ENCODE measurements at regions not wholly inside any gene's neighbourhood (a gene's known extent, or its start where the extent isn't known, plus 50 kb on each side); places are given as distances from the start of the nearest gene placed in this dataset.

DNA sequence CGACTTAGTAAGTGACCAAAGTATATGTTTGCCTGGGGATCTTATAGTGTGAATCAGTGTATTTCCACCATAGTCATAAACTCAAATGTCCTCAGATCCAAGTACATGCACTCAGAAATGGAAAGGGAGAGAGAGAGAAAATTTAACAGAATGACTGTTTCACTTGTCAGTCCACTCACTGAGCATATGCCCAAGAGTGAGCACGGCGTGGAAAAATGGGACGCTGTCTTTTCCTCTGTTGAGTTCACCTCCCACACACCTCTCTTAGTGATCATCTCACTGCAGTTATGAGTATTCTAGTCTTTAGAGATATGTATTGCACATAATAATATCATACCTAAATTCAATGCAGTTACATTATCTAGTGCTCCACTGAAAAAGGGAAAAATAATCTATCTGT is 156.8 kb upstream of the PRMT6 start:
- TF ChIP-seq, protein P1, sequence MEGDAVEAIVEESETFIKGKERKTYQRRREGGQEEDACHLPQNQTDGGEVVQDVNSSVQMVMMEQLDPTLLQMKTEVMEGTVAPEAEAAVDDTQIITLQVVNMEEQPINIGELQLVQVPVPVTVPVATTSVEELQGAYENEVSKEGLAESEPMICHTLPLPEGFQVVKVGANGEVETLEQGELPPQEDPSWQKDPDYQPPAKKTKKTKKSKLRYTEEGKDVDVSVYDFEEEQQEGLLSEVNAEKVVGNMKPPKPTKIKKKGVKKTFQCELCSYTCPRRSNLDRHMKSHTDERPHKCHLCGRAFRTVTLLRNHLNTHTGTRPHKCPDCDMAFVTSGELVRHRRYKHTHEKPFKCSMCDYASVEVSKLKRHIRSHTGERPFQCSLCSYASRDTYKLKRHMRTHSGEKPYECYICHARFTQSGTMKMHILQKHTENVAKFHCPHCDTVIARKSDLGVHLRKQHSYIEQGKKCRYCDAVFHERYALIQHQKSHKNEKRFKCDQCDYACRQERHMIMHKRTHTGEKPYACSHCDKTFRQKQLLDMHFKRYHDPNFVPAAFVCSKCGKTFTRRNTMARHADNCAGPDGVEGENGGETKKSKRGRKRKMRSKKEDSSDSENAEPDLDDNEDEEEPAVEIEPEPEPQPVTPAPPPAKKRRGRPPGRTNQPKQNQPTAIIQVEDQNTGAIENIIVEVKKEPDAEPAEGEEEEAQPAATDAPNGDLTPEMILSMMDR (IDR thresholded peaks at IDR 0.05; ENCODE audit: unreplicated experiment): no peak
- H3K27ac Mint-ChIP-seq: no peak overlapping the region
- no peaks in the 10 kb centered on the region for H3K9me3 Mint-ChIP-seq (ENCODE audit: low read depth)
- H3K27me3 Mint-ChIP-seq: no peaks in the 10 kb centered on the region
- no peaks in the 10 kb centered on the region for H3K36me3 Mint-ChIP-seq (ENCODE audit: insufficient read depth)
- H3K4me3 Mint-ChIP-seq (ENCODE audit: low read depth): no peak overlapping the region
- no peaks in the 10 kb centered on the region for H3K4me1 Mint-ChIP-seq (ENCODE audit: low read depth)
- DNase-seq (ENCODE audit: low spot score, unreplicated experiment): no peak

DNA sequence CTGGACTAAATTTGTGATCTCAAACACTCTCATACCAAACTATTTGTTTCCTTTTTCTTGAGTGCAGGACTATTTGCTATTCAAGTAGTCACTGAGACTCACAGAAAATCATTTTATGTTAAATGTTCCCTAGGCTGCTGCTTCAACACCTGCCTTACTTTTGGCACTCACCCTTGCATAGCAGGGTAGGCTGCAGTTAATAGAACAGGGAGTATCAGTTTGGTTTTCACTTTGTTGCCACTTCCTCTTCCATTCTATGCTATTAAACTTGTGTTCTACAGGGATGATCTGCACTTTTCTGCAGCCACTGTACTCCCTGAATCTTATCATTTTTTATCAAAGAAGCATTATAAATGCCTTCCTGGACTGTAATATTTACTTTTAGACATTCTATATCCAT is 148.7 kb upstream of the PRMT6 start:
- no peak overlapping the region for H3K4me3 Mint-ChIP-seq (ENCODE audit: low read depth)
- DNase-seq (ENCODE audit: low spot score, unreplicated experiment): no peak
- no peaks in the 10 kb centered on the region for H3K36me3 Mint-ChIP-seq (ENCODE audit: insufficient read depth)
- H3K27me3 Mint-ChIP-seq: no peaks in the 10 kb centered on the region
- no peak overlapping the region for H3K27ac Mint-ChIP-seq
- H3K9me3 Mint-ChIP-seq (ENCODE audit: low read depth): no peaks in the 10 kb centered on the region
- no peaks in the 10 kb centered on the region for H3K4me1 Mint-ChIP-seq (ENCODE audit: low read depth)
- TF ChIP-seq, protein P1 (IDR thresholded peaks at IDR 0.05; ENCODE audit: unreplicated experiment): no peak

DNA sequence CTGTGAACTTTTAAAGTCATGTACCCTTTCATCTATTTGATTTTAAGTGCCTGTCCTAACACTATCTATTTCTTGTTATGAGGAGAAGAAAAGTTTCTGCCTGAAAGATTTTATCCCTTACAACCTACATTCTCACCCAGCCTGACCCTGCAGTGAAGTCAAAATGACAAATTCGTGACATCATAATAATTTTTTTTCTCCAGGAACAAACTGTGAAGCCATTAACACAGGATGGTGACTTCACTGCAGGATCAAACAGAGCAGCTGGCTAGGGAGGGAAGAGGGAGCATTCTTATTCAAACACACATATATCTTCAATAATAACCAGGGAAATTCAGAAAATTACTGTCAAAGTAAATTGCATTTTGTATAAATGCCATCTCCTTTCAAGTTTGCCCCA is 147.8 kb upstream of the PRMT6 start:
- Mint-ChIP-seq H3K27me3 (no peaks in the 10 kb centered on the region), H3K4me3 (ENCODE audit: low read depth) (no peak overlapping the region), H3K9me3 (ENCODE audit: low read depth) (no peaks in the 10 kb centered on the region), H3K4me1 (ENCODE audit: low read depth) (no peaks in the 10 kb centered on the region), H3K27ac (no peak overlapping the region), H3K36me3 (ENCODE audit: insufficient read depth) (no peaks in the 10 kb centered on the region)
- no peak for DNase-seq (ENCODE audit: low spot score, unreplicated experiment)
- TF ChIP-seq, protein P1 (IDR thresholded peaks at IDR 0.05; ENCODE audit: unreplicated experiment): no peak

DNA sequence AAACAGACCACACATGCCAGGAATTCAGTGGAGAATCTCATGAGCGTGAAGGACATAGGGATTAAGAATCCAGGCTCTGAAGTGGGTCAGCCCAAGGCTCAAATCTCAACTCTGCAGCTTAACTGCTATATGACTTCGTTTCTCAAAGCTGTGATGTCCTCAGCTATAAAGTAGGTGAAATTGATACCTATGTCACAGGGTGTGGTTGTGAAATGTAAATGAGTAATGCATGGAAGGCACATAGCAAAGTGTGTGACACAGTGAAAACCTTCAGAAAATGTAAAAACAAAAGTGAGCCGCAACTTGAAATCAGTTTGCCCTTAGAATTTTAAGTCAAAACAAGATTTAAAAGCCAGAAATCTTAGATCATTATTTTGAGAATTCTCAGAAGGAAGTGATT is 145.7 kb upstream of the PRMT6 start:
- Mint-ChIP-seq H3K36me3 (ENCODE audit: insufficient read depth) (no peaks in the 10 kb centered on the region), H3K4me1 (ENCODE audit: low read depth) (no peaks in the 10 kb centered on the region), H3K27ac (no peak overlapping the region), H3K9me3 (ENCODE audit: low read depth) (no peaks in the 10 kb centered on the region), H3K27me3 (no peaks in the 10 kb centered on the region), H3K4me3 (ENCODE audit: low read depth) (no peak overlapping the region)
- DNase-seq (ENCODE audit: low spot score, unreplicated experiment): no peak
- TF ChIP-seq, protein P1 (IDR thresholded peaks at IDR 0.05; ENCODE audit: unreplicated experiment): no peak

DNA sequence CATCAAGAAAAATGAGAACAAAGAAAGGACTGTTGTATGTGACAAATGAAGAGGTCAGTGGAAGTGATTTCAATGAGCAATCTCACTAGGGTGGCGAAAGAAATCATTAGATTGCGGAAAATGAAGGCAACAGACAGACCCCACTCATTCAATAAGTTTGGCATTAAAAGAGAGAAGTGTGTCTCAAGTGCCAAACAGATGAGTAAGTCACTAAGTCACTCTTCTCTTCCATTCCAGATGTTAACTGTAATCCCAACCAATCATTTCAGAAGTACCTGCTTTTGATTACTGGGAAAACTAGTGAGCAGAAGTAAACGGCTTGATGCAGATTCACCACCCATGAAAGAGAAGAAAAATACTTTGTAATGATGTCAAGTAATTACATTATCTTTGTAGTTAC is 144.3 kb upstream of the PRMT6 start:
- Mint-ChIP-seq H3K9me3 (ENCODE audit: low read depth) (no peaks in the 10 kb centered on the region), H3K4me1 (ENCODE audit: low read depth) (no peaks in the 10 kb centered on the region), H3K27ac (no peak overlapping the region), H3K4me3 (ENCODE audit: low read depth) (no peak overlapping the region), H3K27me3 (no peaks in the 10 kb centered on the region), H3K36me3 (ENCODE audit: insufficient read depth) (no peaks in the 10 kb centered on the region)
- no peak for DNase-seq (ENCODE audit: low spot score, unreplicated experiment)
- TF ChIP-seq, protein P1 (IDR thresholded peaks at IDR 0.05; ENCODE audit: unreplicated experiment): no peak

Data from progenitor cell of endocrine pancreas (in vitro differentiated cells).